Bronchial epithelial cell (primary cell): ENCODE measurements at regions not wholly inside any gene's neighbourhood (a gene's known extent, or its start where the extent isn't known, plus 50 kb on each side); places are given as distances from the start of the nearest gene placed in this dataset.
A peak's percentile ranks its signal among the peaks of the same experiment; 100 is the strongest.
"Not testable (repeated sequence)": the region's sequence is repeated elsewhere in the genome, so short reads cannot be mapped to it uniquely, and the experiment has no call there.

ENCODE experiments used
- DNase-seq: peaks from one replicate; pipeline ENCODE4 v3.0.0-alpha.2; 2010; ENCODE audit warnings: low read depth
- FAIRE-seq: peaks from 2 replicates; lab custom pipeline; 2011; peaks lifted over from hg19 to GRCh38; lab: Jason Lieb, UNC
- H3K27me3 ChIP-seq: 2 replicates; pipeline ENCODE4 v1.5.1; 2011; ENCODE audit warnings: low read length; ENCODE audit not compliant: control insufficient read depth, insufficient read depth
- H3K36me3 ChIP-seq: 2 replicates; pipeline ENCODE4 v1.5.1; 2011; ENCODE audit warnings: low read length; ENCODE audit not compliant: control insufficient read depth, insufficient read depth
- H3K4me3 ChIP-seq: 2 replicates; pipeline ENCODE4 v1.5.1; 2011; ENCODE audit warnings: mild to moderate bottlenecking, low read depth, low read length, control low read depth
- CTCF ChIP-seq: IDR thresholded peaks from 2 replicates; pipeline ENCODE4 v1.5.1; 2011; ENCODE audit warnings: mild to moderate bottlenecking, moderate library complexity, low read length, control low read depth, inconsistent platforms; ENCODE audit not compliant: insufficient read depth, severe bottlenecking

GRCh38 chr1:221601166-221601565 is 140.7 kb downstream of the DUSP10 start:
- H3K36me3 ChIP-seq: no peaks in the 10 kb centered on the region
- H3K27me3 ChIP-seq: no peaks in the 10 kb centered on the region
- no peak overlapping the region for H3K4me3 ChIP-seq
- DNase-seq (no peak), FAIRE-seq (no peak)
- no peak for TF ChIP-seq CTCF

GRCh38 chr1:221602830-221603229 is 139.1 kb downstream of the DUSP10 start:
- no peak for TF ChIP-seq CTCF
- H3K36me3 ChIP-seq: no peaks in the 10 kb centered on the region
- FAIRE-seq: no peak
- no peak overlapping the region for H3K4me3 ChIP-seq
- DNase-seq: peak; percentile 64
- H3K27me3 ChIP-seq: no peaks in the 10 kb centered on the region

GRCh38 chr1:221604390-221604789 is 137.5 kb downstream of the DUSP10 start:
- H3K4me3 ChIP-seq, FAIRE-seq, H3K27me3 ChIP-seq, DNase-seq, H3K36me3 ChIP-seq: not testable (repeated sequence)

DNA sequence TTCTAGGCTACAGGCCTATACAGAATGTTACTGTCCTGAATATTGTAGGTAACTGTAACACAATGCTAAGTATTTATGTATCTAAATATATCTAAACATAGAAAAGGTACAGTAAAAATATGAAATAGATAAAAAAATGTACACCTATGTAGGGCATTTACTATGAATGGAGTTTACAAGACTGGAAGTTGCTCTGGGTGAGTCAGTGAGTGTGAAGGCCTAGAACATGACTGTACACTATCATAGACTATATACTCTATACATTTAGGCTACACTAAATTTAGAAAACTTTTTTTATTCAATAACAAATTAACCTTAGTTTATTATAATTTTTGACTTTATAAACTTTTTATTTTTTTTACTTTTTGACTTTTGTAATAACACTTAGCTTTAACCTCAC is 136.9 kb downstream of the DUSP10 start:
- no peak for TF ChIP-seq CTCF
- no peak overlapping the region for H3K4me3 ChIP-seq
- FAIRE-seq (no peak), DNase-seq (peak; percentile 67)
- no peaks in the 10 kb centered on the region for H3K36me3 ChIP-seq
- no peaks in the 10 kb centered on the region for H3K27me3 ChIP-seq

DNA sequence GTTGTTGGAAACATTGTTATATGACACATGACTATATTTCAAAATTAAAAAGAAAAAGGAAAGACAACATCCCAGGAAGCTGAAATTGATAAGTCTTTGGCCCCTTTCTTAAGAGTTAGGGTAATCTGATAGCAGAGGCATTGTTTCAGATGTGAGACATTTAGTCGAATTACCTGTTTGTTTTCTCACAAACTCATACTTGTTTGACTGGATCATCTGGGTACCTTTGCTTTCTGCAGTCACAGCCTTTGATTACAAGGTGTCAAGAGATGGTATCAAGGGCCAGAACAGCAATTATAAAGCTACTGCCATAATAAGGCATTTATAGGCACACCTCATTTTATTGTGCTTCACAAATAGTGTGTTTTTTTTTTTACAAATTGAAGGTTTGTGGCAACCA is 136.3 kb downstream of the DUSP10 start:
- no peaks in the 10 kb centered on the region for H3K27me3 ChIP-seq
- H3K36me3 ChIP-seq: no peaks in the 10 kb centered on the region
- TF ChIP-seq CTCF: no peak
- peak; percentile 66 for DNase-seq
- H3K4me3 ChIP-seq: no peak overlapping the region
- no peak for FAIRE-seq

DNA sequence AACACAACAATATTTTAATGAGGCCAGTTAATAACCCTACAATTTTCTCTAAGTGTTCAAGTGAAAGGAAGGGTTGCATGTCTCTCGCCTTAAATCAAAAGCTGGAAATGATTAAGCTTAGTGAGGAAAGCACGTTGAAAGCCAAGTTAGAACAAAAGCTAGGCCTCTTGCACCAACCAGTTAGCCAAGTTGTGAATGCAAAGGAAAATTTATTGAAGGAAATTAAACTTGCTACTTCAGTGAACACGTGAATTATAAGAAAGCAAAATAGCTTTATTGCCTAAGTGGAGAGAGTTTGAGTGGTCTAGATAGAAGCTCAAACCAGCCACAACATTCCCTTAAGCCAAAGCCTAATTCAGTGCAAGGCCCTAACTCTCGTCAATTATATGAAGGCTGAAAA is 135.6 kb downstream of the DUSP10 start:
- no peak overlapping the region for H3K4me3 ChIP-seq
- no peak for DNase-seq
- no peak for TF ChIP-seq CTCF
- FAIRE-seq: no peak
- no peaks in the 10 kb centered on the region for H3K36me3 ChIP-seq
- H3K27me3 ChIP-seq: no peaks in the 10 kb centered on the region
